ENCODE measurements at regions not wholly inside any gene's neighbourhood (a gene's known extent, or its start where the extent isn't known, plus 50 kb on each side); places are given as distances from the start of the nearest gene placed in this dataset.

- in situ Hi-C loops (cut with MboI; ENCODE audit: low sequenced_read_pairs) (no loop called here), dilution Hi-C loops (cut with HindIII; ENCODE audit: low sequenced_read_pairs, unreplicated experiment) (no loop called here), intact Hi-C loops (cut with micrococcal nuclease) (no loop called here)
- H3K56ac ChIP-seq (ENCODE audit: extremely low read depth, insufficient read depth, low read length) = no peak overlapping the region; the same call in 1 of the 2 replicates
- H4K8ac ChIP-seq (ENCODE audit: low read depth in 2 of 2, low read length in 2 of 2) = no peak overlapping the region; a peak in 1 of 4 replicates
- ChIA-PET POLR2A (ENCODE audit: unreplicated experiment) (no interaction called here), CTCF (no interaction called here)
- no peaks in the 10 kb centered on the region for H3K79me1 ChIP-seq (ENCODE audit: low read depth in 1 of 2, low read length in 2 of 2)
- H2AK9ac ChIP-seq (replicated peaks; ENCODE audit: low read depth, low read length, poor library complexity) = no peak overlapping the region
- H3K9me1 ChIP-seq (ENCODE audit: insufficient read depth, low read length) = 0 out of 2 replicates have a peak, but pooled peaks cover 2% of the 10 kb centered on the region
- no peak overlapping the region; the same call in 1 of the 2 replicates for H4K5ac ChIP-seq (ENCODE audit: low read depth, low read length)
- no peak overlapping the region for H3K9ac ChIP-seq (ENCODE audit: low read depth, low read length)
- H3K23ac ChIP-seq (ENCODE audit: low read depth, low read length) = 0 out of 2 replicates have a peak overlapping the region, but pooled peaks have one; percentile 24
- peak overlapping the region; percentile 75 for H2BK20ac ChIP-seq (ENCODE audit: low read depth, low read length)
- no peak for ATAC-seq (ENCODE audit: low read depth)
- peak overlapping the region; percentile 82 for H2BK5ac ChIP-seq (ENCODE audit: low read depth, low read length, poor library complexity, severe bottlenecking)
- H3K4me2 ChIP-seq (ENCODE audit: low read depth, low read length) = no peak overlapping the region
- H3K18ac ChIP-seq (ENCODE audit: low read depth, low read length) = peak overlapping the region; percentile 0; the same call in 1 of the 2 replicates
- no TSS peak for BruUV-seq (replicated peaks)
- no peak for DNase-seq
- no peak overlapping the region for H3K27ac ChIP-seq (ENCODE audit: insufficient read depth, low read length)
- TF ChIP-seq CEBPB (IDR thresholded peaks at IDR 0.05; ENCODE audit: low read depth, low read length) = no peak
- no peak for TF ChIP-seq NFE2L2 (IDR thresholded peaks at IDR 0.05; ENCODE audit: low read depth, low read length)
- no CpG with 5 or more reads among the region's 3 CpGs for WGBS, 2 experiments (ENCODE audit: extremely low coverage in 2 of 2, insufficient read length in 1 of 2)
- peak overlapping the region; percentile 20 for H2BK120ac ChIP-seq (ENCODE audit: low read depth, low read length)
- H3K14ac ChIP-seq (replicated peaks; ENCODE audit: low read depth, low read length) = no peak overlapping the region
- H4K91ac ChIP-seq (ENCODE audit: insufficient read depth, low read depth, low read length) = peak overlapping the region; percentile 38; the same call in 1 of the 2 replicates
- peak overlapping the region; percentile 34; the same call in 1 of the 3 replicates for H2BK15ac ChIP-seq (ENCODE audit: low read depth, low read length)
- H3K4me1 ChIP-seq (ENCODE audit: control insufficient read depth, insufficient read depth, low read length) = peaks cover 5% of the 10 kb centered on the region; the same call in 1 of the 2 replicates
- H3K4ac ChIP-seq (ENCODE audit: low read depth, low read length) = peak overlapping the region; percentile 31; the same call in 1 of the 2 replicates
- H4K20me1 ChIP-seq (ENCODE audit: insufficient read depth, low read length) = no peaks in the 10 kb centered on the region
- no peak overlapping the region for H3K4me3 ChIP-seq (ENCODE audit: insufficient read depth, low read depth, low read length)
- no peak overlapping the region for H2AFZ ChIP-seq (replicated peaks; ENCODE audit: low read length, poor library complexity)
- no peaks in the 10 kb centered on the region for H3K9me3 ChIP-seq (ENCODE audit: control insufficient read depth, insufficient read depth, low read length)
- no peaks in the 10 kb centered on the region for H3K27me3 ChIP-seq (ENCODE audit: control insufficient read depth, insufficient read depth, low read length)
- H2AK5ac ChIP-seq (ENCODE audit: low read depth, low read length) = peak overlapping the region; percentile 41
- no peaks in the 10 kb centered on the region for H3K36me3 ChIP-seq (ENCODE audit: control insufficient read depth, insufficient read depth, low read length)
Observed at GRCh38 chr12:28122756-28123155, 67.5 kb upstream of the CCDC91 start.

Data from IMR-90 (cell line).